Astrocyte of the cerebellum (primary cell): ENCODE measurements at regions not wholly inside any gene's neighbourhood (a gene's known extent, or its start where the extent isn't known, plus 50 kb on each side); places are given as distances from the start of the nearest gene placed in this dataset.

Experiments
- DNase-seq: peaks from one replicate; pipeline ENCODE4 v3.0.0-alpha.2; 2011; ENCODE audit warnings: low read depth
- H3K4me3 ChIP-seq: 2 replicates; pipeline ENCODE4 v1.5.1; 2011; ENCODE audit warnings: mild to moderate bottlenecking, low read depth, low read length, moderate library complexity
- CTCF ChIP-seq: IDR thresholded peaks from 2 replicates; pipeline ENCODE4 v1.5.1; 2012; ENCODE audit warnings: low read length, low read depth, moderate library complexity, mild to moderate bottlenecking; ENCODE audit errors: missing control alignments
- in situ Hi-C: cut with HindIII; loops from 2 replicates; pipeline ENCODE4 v1.10.0; 2017; ENCODE audit warnings: low sequenced_read_pairs

- no peak overlapping the region for H3K4me3 ChIP-seq
- no peak for DNase-seq
- in situ Hi-C loops = no loop called here
- no peak for TF ChIP-seq CTCF
Observed at GRCh38 chr9:81037889-81038288, 651.5 kb downstream of the TLE1 start.

GRCh38 chr9:81035601-81036000 is 653.7 kb downstream of the TLE1 start:
- TF ChIP-seq CTCF = no peak
- in situ Hi-C loops = no loop called here
- DNase-seq = no peak

GRCh38 chr9:81035171-81035570 is 654.2 kb downstream of the TLE1 start:
- in situ Hi-C loops = no loop called here
- no peak overlapping the region for H3K4me3 ChIP-seq
- no peak for TF ChIP-seq CTCF
- peak; percentile 76 for DNase-seq

More at GRCh38 chr9:81035601-81036000, 653.7 kb downstream of the TLE1 start:
- H3K4me3 ChIP-seq = no peak overlapping the region

- in situ Hi-C loops = no loop called here
- no peak for TF ChIP-seq CTCF
- no peak overlapping the region for H3K4me3 ChIP-seq
- DNase-seq = no peak
Observed at GRCh38 chr9:81032831-81033230, 656.5 kb downstream of the TLE1 start.

GRCh38 chr9:81032030-81032572 is 657.2 kb downstream of the TLE1 start:
- DNase-seq = peak; percentile 61
- in situ Hi-C loops = no loop called here
- no peak for TF ChIP-seq CTCF
- H3K4me3 ChIP-seq = no peak overlapping the region

- no peak for TF ChIP-seq CTCF
- in situ Hi-C loops = no loop called here
- no peak overlapping the region for H3K4me3 ChIP-seq
- no peak for DNase-seq
Observed at GRCh38 chr9:81031422-81032029, 657.8 kb downstream of the TLE1 start.

- no peak for TF ChIP-seq CTCF
- no peak for DNase-seq
- in situ Hi-C loops = no loop called here
- no peak overlapping the region for H3K4me3 ChIP-seq
Observed at GRCh38 chr9:81030027-81030426, 659.3 kb downstream of the TLE1 start.
